GM12874 (cell line): ENCODE measurements at regions not wholly inside any gene's neighbourhood (a gene's known extent, or its start where the extent isn't known, plus 50 kb on each side); places are given as distances from the start of the nearest gene placed in this dataset.

Experiments used
- TF ChIP-seq, protein P1 (sequence below): IDR thresholded peaks from 2 replicates; pipeline ENCODE4 v1.5.1; 2011; ENCODE audit warnings: low read depth, mild to moderate bottlenecking, control low read depth, low read length, moderate library complexity; ENCODE audit not compliant: insufficient read depth

DNA sequence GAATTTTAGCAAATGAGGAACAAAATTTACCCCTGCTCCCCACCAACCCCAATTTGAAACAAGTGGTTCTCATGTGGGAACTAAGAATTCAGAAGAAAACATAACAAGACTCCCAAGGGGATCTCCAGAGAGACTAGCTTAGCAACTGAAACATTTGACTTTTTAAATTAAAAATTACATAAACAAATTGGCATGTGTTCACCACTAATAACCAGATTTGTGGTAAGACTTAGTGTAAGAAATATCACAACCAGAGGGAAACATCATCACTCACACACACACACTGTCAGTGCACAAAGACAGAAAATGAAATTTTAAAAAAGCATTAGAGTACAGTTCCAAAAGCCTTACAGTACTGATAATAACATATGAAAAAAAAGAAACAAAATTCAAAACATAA is 348.8 kb downstream of the CGGBP1 start:
- TF ChIP-seq, protein P1, sequence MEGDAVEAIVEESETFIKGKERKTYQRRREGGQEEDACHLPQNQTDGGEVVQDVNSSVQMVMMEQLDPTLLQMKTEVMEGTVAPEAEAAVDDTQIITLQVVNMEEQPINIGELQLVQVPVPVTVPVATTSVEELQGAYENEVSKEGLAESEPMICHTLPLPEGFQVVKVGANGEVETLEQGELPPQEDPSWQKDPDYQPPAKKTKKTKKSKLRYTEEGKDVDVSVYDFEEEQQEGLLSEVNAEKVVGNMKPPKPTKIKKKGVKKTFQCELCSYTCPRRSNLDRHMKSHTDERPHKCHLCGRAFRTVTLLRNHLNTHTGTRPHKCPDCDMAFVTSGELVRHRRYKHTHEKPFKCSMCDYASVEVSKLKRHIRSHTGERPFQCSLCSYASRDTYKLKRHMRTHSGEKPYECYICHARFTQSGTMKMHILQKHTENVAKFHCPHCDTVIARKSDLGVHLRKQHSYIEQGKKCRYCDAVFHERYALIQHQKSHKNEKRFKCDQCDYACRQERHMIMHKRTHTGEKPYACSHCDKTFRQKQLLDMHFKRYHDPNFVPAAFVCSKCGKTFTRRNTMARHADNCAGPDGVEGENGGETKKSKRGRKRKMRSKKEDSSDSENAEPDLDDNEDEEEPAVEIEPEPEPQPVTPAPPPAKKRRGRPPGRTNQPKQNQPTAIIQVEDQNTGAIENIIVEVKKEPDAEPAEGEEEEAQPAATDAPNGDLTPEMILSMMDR: no peak

DNA sequence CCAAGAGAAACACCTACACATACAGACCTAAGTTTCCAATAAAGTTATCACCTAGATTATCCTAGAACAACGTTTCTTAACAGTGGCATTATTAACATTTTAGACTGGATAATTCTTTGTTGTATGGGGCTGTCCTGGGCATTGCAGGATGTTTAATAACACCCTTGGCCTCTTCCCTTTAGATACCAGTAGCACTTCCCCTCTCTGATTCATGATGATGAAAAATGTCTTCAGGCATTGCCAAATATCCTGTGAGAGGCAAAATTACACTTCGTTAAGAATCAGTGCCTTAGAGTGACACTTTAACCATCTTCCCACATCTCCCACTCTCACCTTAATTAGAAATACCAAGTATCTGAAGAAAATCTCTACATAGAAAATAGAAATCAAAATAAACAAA is 352.6 kb downstream of the CGGBP1 start:
- TF ChIP-seq, protein P1: no peak

DNA sequence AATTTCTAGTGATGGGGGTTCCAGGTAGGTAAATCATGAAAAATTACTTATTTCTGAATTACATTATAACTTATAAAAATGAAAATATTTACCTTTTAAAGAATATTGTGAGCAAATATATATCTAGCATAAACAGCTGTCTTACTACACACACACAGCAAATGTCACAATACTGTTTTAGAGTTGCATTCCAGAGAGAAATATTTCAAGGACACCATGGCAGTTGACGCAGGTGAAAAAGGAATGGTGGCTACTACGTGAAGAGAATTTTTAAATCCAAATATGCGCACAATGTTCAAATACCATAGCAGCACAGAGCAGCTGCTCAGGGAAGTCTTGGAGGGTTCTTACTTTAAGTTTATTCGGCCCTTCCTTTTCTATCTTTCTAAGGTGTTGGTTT is 356.2 kb downstream of the CGGBP1 start:
- TF ChIP-seq, protein P1: no peak

DNA sequence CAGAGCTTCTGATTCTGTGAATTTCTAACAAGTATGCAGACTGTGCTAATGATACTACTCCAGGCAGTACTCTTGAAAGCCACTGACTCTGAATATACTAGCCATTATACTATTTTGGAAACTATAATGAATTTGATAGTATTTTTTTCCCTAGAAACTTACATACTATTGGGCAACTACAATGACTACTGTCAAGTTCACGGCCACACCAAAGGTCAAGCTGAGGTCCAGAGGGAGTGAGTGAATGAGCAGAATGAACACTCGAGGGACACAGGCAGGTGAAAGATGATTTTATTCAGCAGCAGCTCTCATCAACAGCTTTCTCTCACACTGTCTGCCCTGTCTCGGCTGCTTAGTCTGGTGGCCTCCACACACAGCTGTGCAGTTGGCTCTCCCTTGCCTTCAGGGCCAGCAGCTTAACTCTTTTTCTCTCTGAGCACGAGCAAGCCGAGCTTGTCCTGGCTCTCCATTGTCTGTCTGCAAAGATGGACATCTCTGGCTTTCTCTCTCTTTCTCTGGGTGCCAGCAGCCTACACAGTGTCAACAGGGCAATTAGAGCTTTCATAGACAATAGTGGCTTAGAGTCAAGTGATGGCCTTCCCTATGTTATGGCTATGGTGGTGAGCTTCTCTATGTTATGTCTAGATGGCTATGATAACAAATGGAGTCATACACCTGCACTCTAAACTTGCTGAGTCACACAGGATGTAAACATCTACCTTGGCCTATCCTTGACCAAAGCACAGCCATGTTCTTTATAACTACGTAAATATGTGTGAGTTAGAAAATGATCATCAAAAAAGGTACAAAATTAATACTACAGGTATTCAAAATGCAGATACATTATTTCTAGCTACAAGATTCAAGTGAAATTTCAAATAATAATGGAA is 362.4 kb downstream of the CGGBP1 start:
- TF ChIP-seq, protein P1: no peak

DNA sequence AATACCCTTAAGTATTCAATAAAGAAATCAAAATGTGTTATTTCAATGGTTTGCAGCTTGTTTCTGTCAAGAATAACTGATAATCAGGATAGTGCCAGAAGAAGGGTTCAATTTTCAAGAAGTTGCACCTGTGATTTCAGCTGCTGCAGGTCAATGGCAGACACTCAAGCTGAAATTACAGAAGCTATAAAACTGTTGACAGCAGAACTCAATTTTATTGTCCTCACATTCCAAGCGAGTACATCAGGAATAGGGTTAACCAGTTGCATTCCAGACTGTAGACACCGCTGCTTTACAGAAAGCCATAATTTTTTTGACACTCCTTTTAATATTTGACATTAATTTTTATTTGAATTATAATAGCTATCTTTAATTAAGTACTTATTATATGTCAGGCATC is 364.1 kb downstream of the CGGBP1 start:
- TF ChIP-seq, protein P1: no peak

DNA sequence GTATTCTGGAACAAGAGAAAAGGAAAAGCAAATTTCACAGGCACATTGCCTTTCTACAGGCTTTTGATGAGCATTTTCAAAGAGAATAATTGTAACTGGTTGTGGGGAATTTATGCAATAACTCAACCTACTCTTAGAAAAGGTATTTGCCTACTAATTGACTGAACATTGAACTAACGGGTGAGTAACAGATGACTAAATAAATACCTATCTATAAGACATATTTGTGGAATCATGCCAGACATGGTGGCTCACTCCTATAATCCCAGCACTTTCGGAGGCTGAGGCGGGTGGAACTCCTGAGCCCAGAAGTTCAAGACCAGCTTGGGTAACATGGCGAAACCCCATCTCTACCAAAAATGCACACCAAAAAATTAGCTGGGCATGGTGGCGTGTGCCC is 367.7 kb downstream of the CGGBP1 start:
- TF ChIP-seq, protein P1: no peak

DNA sequence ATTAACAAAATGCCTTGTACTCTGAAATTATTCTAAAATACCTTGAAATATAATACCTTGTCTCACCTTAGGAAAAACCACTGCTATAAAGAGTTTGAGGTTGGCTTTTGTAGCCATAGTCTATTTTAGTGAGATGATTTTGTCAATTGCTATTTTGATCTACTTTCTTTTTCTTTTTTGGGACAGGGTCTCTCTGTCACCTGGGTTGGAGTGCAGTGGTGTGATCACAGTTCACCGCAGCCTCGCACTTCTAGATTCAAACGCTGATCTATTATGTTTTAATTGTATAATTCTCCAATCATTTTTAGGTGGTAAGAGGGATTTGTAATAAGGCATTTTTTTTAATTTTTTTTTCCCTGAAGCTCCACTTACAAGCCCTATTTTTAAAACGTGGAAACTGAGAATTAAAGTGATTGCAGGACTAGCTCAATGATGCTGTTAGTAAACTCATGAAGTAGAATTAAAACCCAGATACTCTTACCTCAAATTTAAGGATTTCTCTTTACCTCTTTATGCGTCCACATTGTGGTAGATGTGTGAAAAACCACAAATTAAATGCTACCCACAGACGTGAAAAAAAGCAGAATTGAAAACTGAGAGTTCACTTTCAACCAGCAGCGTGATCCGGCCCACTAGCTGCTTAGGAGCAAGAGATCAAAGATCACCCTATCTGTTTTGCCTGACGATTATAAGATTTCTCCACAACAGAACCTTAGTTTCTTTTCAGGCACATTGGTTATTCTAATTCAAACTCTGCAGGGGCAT is 384.2 kb downstream of the CGGBP1 start:
- TF ChIP-seq, protein P1: no peak
